Uterus (tissue), 3 donors: ENCODE measurements at regions not wholly inside any gene's neighbourhood (a gene's known extent, or its start where the extent isn't known, plus 50 kb on each side); places are given as distances from the start of the nearest gene placed in this dataset.

ENCODE experiments used
- DNase-seq, 2 donors: peaks; one replicate each; pipeline ENCODE4 v3.0.0-alpha.2; 2019 to 2020
- H3K27ac ChIP-seq, 2 donors: fragments of 200-600 bp; sonication (generic); 1 replicate in 1 of 2; 2 replicates in 1 of 2; pipeline ENCODE4 v1.5.1; 2016 to 2018
- H3K27me3 ChIP-seq, 2 donors: fragments of 200-600 bp; sonication (generic); one replicate each; pipeline ENCODE4 v1.5.1; 2018 to 2019; ENCODE audit warnings: control low read depth in 1 of 2
- H3K36me3 ChIP-seq, 2 donors: fragments of 200-600 bp; sonication (generic); one replicate each; pipeline ENCODE4 v1.5.1; 2019; ENCODE audit warnings: control low read depth in 1 of 2
- H3K4me1 ChIP-seq, 2 donors: fragments of 200-600 bp; sonication (generic); one replicate each; pipeline ENCODE4 v1.5.1; 2018 to 2019; ENCODE audit warnings: control low read depth in 1 of 2
- H3K4me3 ChIP-seq, 2 donors: fragments of 200-600 bp; sonication (generic); 1 replicate in 1 of 2; 2 replicates in 1 of 2; pipeline ENCODE4 v1.5.1; 2018 to 2019; ENCODE audit warnings: mild to moderate bottlenecking in 1 of 2
- H3K9me3 ChIP-seq, 2 donors: fragments of 200-600 bp; sonication (generic); one replicate each; pipeline ENCODE4 v1.5.1; 2019; ENCODE audit warnings: control low read depth in 1 of 2
- POLR2A ChIP-seq, 2 donors: fragments of 450-650 bp; IDR thresholded peaks; one replicate each; pipeline ENCODE4 v1.6.1; 2016; ENCODE audit warnings: antibody characterized with exemption in 2 of 2, mild to moderate bottlenecking in 1 of 2, moderate library complexity in 1 of 2
- intact Hi-C: fragments of 100-400 bp; cut with DNase I; formaldehyde crosslinking; loops from one replicate; pipeline ENCODE4 v1.15.1; 2023; ENCODE audit warnings: low total_unique reads
- TF ChIP-seq, protein P1 (sequence below), 4 experiments: fragments of 200-600 bp in 2 of 4; fragments of 450-650 bp in 2 of 4; sonication (generic) in 2 of 4; IDR thresholded peaks; one replicate each; pipeline ENCODE4 v1.5.1; 2016 to 2019; ENCODE audit warnings: antibody characterized with exemption in 4 of 4, mild to moderate bottlenecking in 2 of 4, moderate library complexity in 1 of 4
- donor health status: DM: yes; HTN: yes; CAD: no.

GRCh38 chr1:218201601-218202000 is 83.5 kb upstream of the RRP15 start:
- Histone ChIP-seq H3K4me1 (no peaks in the 10 kb centered on the region), H3K9me3 (no peaks in the 10 kb centered on the region), H3K27me3 (peaks cover 0 to 5% of the 10 kb centered on the region in 2 donors), H3K36me3 (no peaks in the 10 kb centered on the region), H3K27ac (no peak overlapping the region), H3K4me3 (no peak overlapping the region)
- no peak for DNase-seq
- intact Hi-C loops, result no loop called here
- TF ChIP-seq POLR2A (IDR thresholded peaks at IDR 0.05), result no peak
- TF ChIP-seq, protein P1, sequence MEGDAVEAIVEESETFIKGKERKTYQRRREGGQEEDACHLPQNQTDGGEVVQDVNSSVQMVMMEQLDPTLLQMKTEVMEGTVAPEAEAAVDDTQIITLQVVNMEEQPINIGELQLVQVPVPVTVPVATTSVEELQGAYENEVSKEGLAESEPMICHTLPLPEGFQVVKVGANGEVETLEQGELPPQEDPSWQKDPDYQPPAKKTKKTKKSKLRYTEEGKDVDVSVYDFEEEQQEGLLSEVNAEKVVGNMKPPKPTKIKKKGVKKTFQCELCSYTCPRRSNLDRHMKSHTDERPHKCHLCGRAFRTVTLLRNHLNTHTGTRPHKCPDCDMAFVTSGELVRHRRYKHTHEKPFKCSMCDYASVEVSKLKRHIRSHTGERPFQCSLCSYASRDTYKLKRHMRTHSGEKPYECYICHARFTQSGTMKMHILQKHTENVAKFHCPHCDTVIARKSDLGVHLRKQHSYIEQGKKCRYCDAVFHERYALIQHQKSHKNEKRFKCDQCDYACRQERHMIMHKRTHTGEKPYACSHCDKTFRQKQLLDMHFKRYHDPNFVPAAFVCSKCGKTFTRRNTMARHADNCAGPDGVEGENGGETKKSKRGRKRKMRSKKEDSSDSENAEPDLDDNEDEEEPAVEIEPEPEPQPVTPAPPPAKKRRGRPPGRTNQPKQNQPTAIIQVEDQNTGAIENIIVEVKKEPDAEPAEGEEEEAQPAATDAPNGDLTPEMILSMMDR (IDR thresholded peaks at IDR 0.05), result no peak

- Histone ChIP-seq H3K36me3 (no peaks in the 10 kb centered on the region), H3K9me3 (no peaks in the 10 kb centered on the region), H3K27me3 (no peaks in the 10 kb centered on the region), H3K4me1 (no peaks in the 10 kb centered on the region), H3K27ac (no peak overlapping the region), H3K4me3 (no peak overlapping the region)
- DNase-seq, result no peak
- intact Hi-C loops, result no loop called here
- TF ChIP-seq, protein P1 (IDR thresholded peaks at IDR 0.05), result no peak
- no peak for TF ChIP-seq POLR2A (IDR thresholded peaks at IDR 0.05)
Measured at GRCh38 chr1:218205721-218206120, 79.4 kb upstream of the RRP15 start.

- Histone ChIP-seq H3K27me3 (no peaks in the 10 kb centered on the region), H3K9me3 (no peaks in the 10 kb centered on the region), H3K27ac (no peak overlapping the region), H3K4me1 (no peaks in the 10 kb centered on the region), H3K36me3 (no peaks in the 10 kb centered on the region), H3K4me3 (no peak overlapping the region)
- TF ChIP-seq, protein P1 (IDR thresholded peaks at IDR 0.05), result no peak
- TF ChIP-seq POLR2A (IDR thresholded peaks at IDR 0.05), result no peak
- intact Hi-C loops, result no loop called here
- DNase-seq, result no peak
Measured at GRCh38 chr1:218207194-218207593, 77.9 kb upstream of the RRP15 start.

GRCh38 chr1:218209351-218209861 is 75.7 kb upstream of the RRP15 start:
- Histone ChIP-seq H3K36me3 (no peaks in the 10 kb centered on the region), H3K27ac (no peak overlapping the region), H3K4me1 (no peaks in the 10 kb centered on the region), H3K4me3 (no peak overlapping the region), H3K27me3 (no peaks in the 10 kb centered on the region), H3K9me3 (no peaks in the 10 kb centered on the region)
- no peak for DNase-seq
- no peak for TF ChIP-seq POLR2A (IDR thresholded peaks at IDR 0.05)
- TF ChIP-seq, protein P1 (IDR thresholded peaks at IDR 0.05), result no peak
- intact Hi-C loops, result no loop called here

DNA sequence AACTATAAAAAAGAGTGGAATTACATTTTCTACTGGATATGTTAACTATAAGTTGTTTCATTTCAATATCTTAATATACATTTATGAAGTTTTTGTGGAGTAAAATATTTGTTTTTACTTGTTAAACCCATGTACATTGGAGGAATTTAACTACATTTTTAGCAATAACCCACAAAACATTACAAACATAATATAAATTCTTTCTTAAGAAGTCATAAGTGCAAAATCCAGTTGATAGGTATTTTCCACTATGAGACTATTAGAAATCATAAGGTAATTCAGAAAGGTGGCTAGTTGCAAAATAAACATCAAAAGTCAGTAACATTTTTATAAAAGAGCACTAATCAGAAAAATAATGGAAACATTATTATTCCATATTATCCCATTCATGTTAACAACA is 73.9 kb upstream of the RRP15 start:
- Histone ChIP-seq H3K9me3 (no peaks in the 10 kb centered on the region), H3K4me1 (no peaks in the 10 kb centered on the region), H3K27ac (no peak overlapping the region), H3K4me3 (no peak overlapping the region), H3K27me3 (no peaks in the 10 kb centered on the region), H3K36me3 (no peaks in the 10 kb centered on the region)
- TF ChIP-seq POLR2A (IDR thresholded peaks at IDR 0.05), result no peak
- TF ChIP-seq, protein P1 (IDR thresholded peaks at IDR 0.05), result no peak
- no peak for DNase-seq
- intact Hi-C loops, result no loop called here
